Activated CD8-positive, alpha-beta memory T cell treated with anti-CD3 and anti-CD28 coated beads, Interleukin-2, amount 10 ng/mL, durations not matched to agents 7 days and 5 days (primary cell): ENCODE measurements at regions not wholly inside any gene's neighbourhood (a gene's known extent, or its start where the extent isn't known, plus 50 kb on each side); places are given as distances from the start of the nearest gene placed in this dataset.

Experiments
- ATAC-seq: fragments of 150-1000 bp; cut with Tn5 transposase; one replicate; pipeline ENCODE4 v1.10.0; 2021; ENCODE audit warnings: moderate library complexity
- CTCF ChIA-PET: fragments of 350-600 bp; sonication (Branson Sonifier 250); formaldehyde crosslinking; loops from one replicate; lab custom pipeline; 2021; ENCODE audit warnings: antibody characterized with exemption; lab: Charles Lee
- DNase-seq: peaks from one replicate; pipeline ENCODE4 v3.0.0-alpha.2; 2020
- H3K27ac Mint-ChIP-seq: one replicate; pipeline ENCODE4 v1.8.0; 2021; ENCODE audit warnings: mild to moderate bottlenecking, mixed read lengths
- H3K27me3 Mint-ChIP-seq: one replicate; pipeline ENCODE4 v1.8.0; 2021; ENCODE audit warnings: mixed read lengths
- H3K36me3 Mint-ChIP-seq: one replicate; pipeline ENCODE4 v1.8.0; 2021; ENCODE audit warnings: mild to moderate bottlenecking, mixed read lengths
- H3K4me1 Mint-ChIP-seq: one replicate; pipeline ENCODE4 v1.8.0; 2021; ENCODE audit warnings: mixed read lengths
- H3K4me3 Mint-ChIP-seq: one replicate; pipeline ENCODE4 v1.8.0; 2021; ENCODE audit warnings: mild to moderate bottlenecking, moderate library complexity, mixed read lengths
- H3K9me3 Mint-ChIP-seq: one replicate; pipeline ENCODE4 v1.8.0; 2022; ENCODE audit warnings: low read depth, mixed read lengths

DNA sequence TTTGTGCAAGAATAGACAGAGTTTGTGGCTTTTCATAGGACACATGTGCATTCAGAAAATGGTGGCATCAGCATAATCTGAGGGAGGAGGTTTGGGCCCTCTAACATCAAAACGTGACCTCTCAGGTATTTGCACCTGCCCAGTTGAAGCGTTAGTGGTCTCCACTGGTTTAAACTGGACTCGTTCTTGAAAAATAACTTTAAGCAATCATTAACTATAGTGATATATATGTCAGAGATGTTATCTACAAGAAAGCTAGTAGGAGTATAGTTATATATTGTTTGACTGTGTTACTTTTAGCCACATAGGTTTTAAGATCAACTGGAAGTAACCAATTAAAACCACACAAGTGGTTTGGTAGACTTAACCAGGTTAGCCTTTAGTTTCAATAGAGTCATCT is 607.4 kb downstream of the MAFB start:
- Mint-ChIP-seq H3K9me3 (peaks cover 3% of the 10 kb centered on the region), H3K27me3 (no peaks in the 10 kb centered on the region), H3K36me3 (no peaks in the 10 kb centered on the region), H3K4me3 (no peak overlapping the region), H3K27ac (no peak overlapping the region), H3K4me1 (no peaks in the 10 kb centered on the region)
- DNase-seq: no peak
- ATAC-seq: no peak
- CTCF ChIA-PET: no interaction called here

- ATAC-seq (no peak), DNase-seq (no peak)
- no peaks in the 10 kb centered on the region for H3K36me3 Mint-ChIP-seq
- no peak overlapping the region for H3K27ac Mint-ChIP-seq
- CTCF ChIA-PET: no interaction called here
- H3K4me3 Mint-ChIP-seq: no peak overlapping the region
- no peaks in the 10 kb centered on the region for H3K4me1 Mint-ChIP-seq
- peaks cover 3% of the 10 kb centered on the region for H3K9me3 Mint-ChIP-seq
- no peaks in the 10 kb centered on the region for H3K27me3 Mint-ChIP-seq
Measured at GRCh38 chr20:40080041-40080652, 608.9 kb downstream of the MAFB start.

DNA sequence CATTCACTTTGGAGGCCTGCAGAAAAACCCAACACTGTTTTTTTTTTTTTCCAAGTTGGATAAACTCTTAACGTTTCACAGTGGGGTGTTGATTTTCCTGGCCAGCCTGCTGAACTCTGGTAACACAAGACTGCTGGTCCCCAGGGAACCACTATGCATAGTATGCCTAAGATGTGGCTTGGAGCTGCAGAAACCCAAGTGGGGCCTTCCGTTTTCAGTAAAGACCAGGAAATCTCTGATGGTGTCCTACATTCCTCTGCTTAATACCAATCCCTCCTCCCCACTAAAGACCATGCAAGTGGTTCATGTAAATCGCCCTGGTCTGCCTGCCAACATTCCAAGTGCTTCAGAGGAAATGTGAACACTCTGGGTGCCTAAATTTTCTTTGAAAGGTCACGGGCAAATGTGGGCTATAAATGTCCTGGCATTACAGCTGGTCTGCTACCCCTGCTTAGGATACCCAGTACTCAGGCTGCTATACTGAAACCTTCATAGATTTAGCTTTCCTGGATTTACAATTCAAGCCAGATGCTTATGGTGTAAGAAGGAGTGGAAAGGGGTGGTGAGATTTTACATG is 615.4 kb downstream of the MAFB start:
- H3K27me3 Mint-ChIP-seq: no peaks in the 10 kb centered on the region
- DNase-seq (no peak), ATAC-seq (no peak)
- H3K9me3 Mint-ChIP-seq: no peaks in the 10 kb centered on the region
- CTCF ChIA-PET: no interaction called here
- H3K27ac Mint-ChIP-seq: no peak overlapping the region
- no peaks in the 10 kb centered on the region for H3K36me3 Mint-ChIP-seq
- no peak overlapping the region for H3K4me3 Mint-ChIP-seq
- no peaks in the 10 kb centered on the region for H3K4me1 Mint-ChIP-seq

- ATAC-seq: no peak
- H3K4me3 Mint-ChIP-seq: no peak overlapping the region
- DNase-seq: no peak
- H3K27me3 Mint-ChIP-seq: no peaks in the 10 kb centered on the region
- H3K27ac Mint-ChIP-seq: no peak overlapping the region
- no peaks in the 10 kb centered on the region for H3K36me3 Mint-ChIP-seq
- no peaks in the 10 kb centered on the region for H3K4me1 Mint-ChIP-seq
- H3K9me3 Mint-ChIP-seq: peaks cover 3% of the 10 kb centered on the region
- CTCF ChIA-PET: no interaction called here
Measured at GRCh38 chr20:40072907-40073306, 616.1 kb downstream of the MAFB start.

GRCh38 chr20:40056171-40056570 is 632.9 kb downstream of the MAFB start:
- H3K4me3 Mint-ChIP-seq: no peak overlapping the region
- CTCF ChIA-PET: no interaction called here
- ATAC-seq (no peak), DNase-seq (no peak)
- no peaks in the 10 kb centered on the region for H3K36me3 Mint-ChIP-seq
- peaks cover 10% of the 10 kb centered on the region for H3K9me3 Mint-ChIP-seq
- H3K4me1 Mint-ChIP-seq: no peaks in the 10 kb centered on the region
- no peak overlapping the region for H3K27ac Mint-ChIP-seq
- H3K27me3 Mint-ChIP-seq: no peaks in the 10 kb centered on the region

DNA sequence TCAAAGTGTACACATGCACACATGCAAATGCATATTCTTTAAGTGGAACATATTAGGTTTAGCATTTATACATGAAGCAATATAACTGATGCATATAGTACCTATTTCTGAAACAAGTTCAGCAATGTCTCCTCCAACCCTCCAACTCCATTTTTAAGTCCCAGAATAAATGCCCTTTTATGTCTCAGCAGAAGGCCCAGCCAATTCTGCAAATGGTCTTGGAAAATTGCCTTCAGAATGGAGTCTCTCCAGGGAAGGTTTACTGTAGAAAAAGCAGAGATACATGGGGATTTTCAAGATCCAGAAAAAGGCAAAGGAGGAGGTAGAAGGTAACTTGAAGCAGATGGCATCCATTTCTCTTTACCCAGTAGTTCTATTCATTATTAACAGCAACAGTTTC is 633.3 kb downstream of the MAFB start:
- H3K9me3 Mint-ChIP-seq: peaks cover 10% of the 10 kb centered on the region
- H3K27ac Mint-ChIP-seq: no peak overlapping the region
- DNase-seq: no peak
- no peak overlapping the region for H3K4me3 Mint-ChIP-seq
- H3K36me3 Mint-ChIP-seq: no peaks in the 10 kb centered on the region
- no peaks in the 10 kb centered on the region for H3K4me1 Mint-ChIP-seq
- CTCF ChIA-PET: no interaction called here
- ATAC-seq: no peak
- H3K27me3 Mint-ChIP-seq: no peaks in the 10 kb centered on the region

- ATAC-seq: no peak
- CTCF ChIA-PET: no interaction called here
- no peaks in the 10 kb centered on the region for H3K4me1 Mint-ChIP-seq
Measured at GRCh38 chr20:40054311-40054710, 634.7 kb downstream of the MAFB start.

GRCh38 chr20:40050596-40050995 is 638.4 kb downstream of the MAFB start:
- DNase-seq (no peak), ATAC-seq (no peak)
- Mint-ChIP-seq H3K4me1 (no peaks in the 10 kb centered on the region), H3K9me3 (no peaks in the 10 kb centered on the region), H3K36me3 (no peaks in the 10 kb centered on the region), H3K4me3 (no peak overlapping the region), H3K27me3 (no peaks in the 10 kb centered on the region), H3K27ac (no peak overlapping the region)
- CTCF ChIA-PET: no interaction called here

More at GRCh38 chr20:40054311-40054710, 634.7 kb downstream of the MAFB start:
- Mint-ChIP-seq H3K36me3 (no peaks in the 10 kb centered on the region), H3K27me3 (no peaks in the 10 kb centered on the region), H3K9me3 (peaks cover 2% of the 10 kb centered on the region), H3K27ac (no peak overlapping the region), H3K4me3 (no peak overlapping the region)
- no peak for DNase-seq

- Mint-ChIP-seq H3K36me3 (no peaks in the 10 kb centered on the region), H3K9me3 (no peaks in the 10 kb centered on the region), H3K27me3 (no peaks in the 10 kb centered on the region), H3K27ac (no peak overlapping the region), H3K4me3 (no peak overlapping the region), H3K4me1 (no peaks in the 10 kb centered on the region)
- no peak for DNase-seq
- ATAC-seq: no peak
- CTCF ChIA-PET: no interaction called here
Measured at GRCh38 chr20:40049854-40050253, 639.2 kb downstream of the MAFB start.

- H3K9me3 Mint-ChIP-seq: no peaks in the 10 kb centered on the region
- no peak for ATAC-seq
- no peak overlapping the region for H3K27ac Mint-ChIP-seq
- H3K4me3 Mint-ChIP-seq: no peak overlapping the region
- no peaks in the 10 kb centered on the region for H3K27me3 Mint-ChIP-seq
- H3K36me3 Mint-ChIP-seq: no peaks in the 10 kb centered on the region
- no peak for DNase-seq
- CTCF ChIA-PET: no interaction called here
- H3K4me1 Mint-ChIP-seq: no peaks in the 10 kb centered on the region
Measured at GRCh38 chr20:40046703-40047102, 642.3 kb downstream of the MAFB start.

GRCh38 chr20:40037511-40037910 is 651.5 kb downstream of the MAFB start:
- H3K36me3 Mint-ChIP-seq: no peaks in the 10 kb centered on the region
- H3K4me3 Mint-ChIP-seq: no peak overlapping the region
- H3K27ac Mint-ChIP-seq: no peak overlapping the region
- H3K4me1 Mint-ChIP-seq: no peaks in the 10 kb centered on the region
- H3K27me3 Mint-ChIP-seq: no peaks in the 10 kb centered on the region
- ATAC-seq: no peak
- CTCF ChIA-PET: no interaction called here
- no peak for DNase-seq
- no peaks in the 10 kb centered on the region for H3K9me3 Mint-ChIP-seq

GRCh38 chr20:40029589-40029988 is 659.4 kb downstream of the MAFB start:
- no peak overlapping the region for H3K4me3 Mint-ChIP-seq
- no peaks in the 10 kb centered on the region for H3K4me1 Mint-ChIP-seq
- DNase-seq: no peak
- ATAC-seq: no peak
- H3K9me3 Mint-ChIP-seq: peaks cover 2% of the 10 kb centered on the region
- H3K27ac Mint-ChIP-seq: no peak overlapping the region
- no peaks in the 10 kb centered on the region for H3K36me3 Mint-ChIP-seq
- CTCF ChIA-PET: no interaction called here
- no peaks in the 10 kb centered on the region for H3K27me3 Mint-ChIP-seq

DNA sequence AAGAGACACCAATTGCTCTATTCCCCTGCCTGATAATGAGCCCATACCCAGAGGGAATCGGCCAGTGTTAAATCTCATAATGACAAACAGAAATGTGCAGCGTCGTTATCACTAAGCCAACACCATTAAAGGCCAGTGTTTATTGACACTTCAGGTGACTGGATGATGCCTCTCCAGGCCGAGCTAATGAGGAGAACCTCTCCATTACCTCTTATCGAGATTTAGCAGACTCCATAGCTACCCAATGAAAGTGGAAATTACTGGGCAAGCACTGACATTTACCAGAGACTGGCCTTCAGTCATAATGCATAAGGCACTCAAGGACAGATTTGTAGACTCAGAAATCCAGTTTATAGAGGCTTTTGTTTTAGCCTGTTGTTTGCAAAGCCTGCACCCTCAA is 669.5 kb downstream of the MAFB start:
- H3K4me1 Mint-ChIP-seq: no peaks in the 10 kb centered on the region
- no peaks in the 10 kb centered on the region for H3K9me3 Mint-ChIP-seq
- ATAC-seq: no peak
- no peaks in the 10 kb centered on the region for H3K36me3 Mint-ChIP-seq
- no peaks in the 10 kb centered on the region for H3K27me3 Mint-ChIP-seq
- no peak for DNase-seq
- H3K27ac Mint-ChIP-seq: no peak overlapping the region
- no peak overlapping the region for H3K4me3 Mint-ChIP-seq
- CTCF ChIA-PET: no interaction called here

DNA sequence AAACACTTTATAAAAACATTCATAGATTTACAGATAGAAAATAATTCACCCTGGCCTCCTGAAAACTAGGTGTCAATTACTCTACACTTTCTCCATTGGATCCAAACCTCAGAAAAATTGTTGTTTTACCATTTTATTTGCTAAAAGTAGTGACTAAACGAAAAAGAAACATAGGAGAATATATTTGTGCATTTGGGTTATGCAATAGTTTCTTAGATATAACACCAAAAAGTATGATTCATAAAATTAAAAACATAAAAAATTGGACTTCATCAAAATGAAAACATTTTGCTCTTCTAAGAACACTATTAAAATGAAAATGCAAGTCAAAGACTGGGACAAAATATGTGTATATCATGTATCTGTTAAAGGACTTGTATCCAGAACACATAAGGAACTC is 671.3 kb downstream of the MAFB start:
- DNase-seq (no peak), ATAC-seq (no peak)
- Mint-ChIP-seq H3K4me3 (no peak overlapping the region), H3K27ac (no peak overlapping the region), H3K4me1 (no peaks in the 10 kb centered on the region), H3K9me3 (no peaks in the 10 kb centered on the region), H3K36me3 (no peaks in the 10 kb centered on the region), H3K27me3 (no peaks in the 10 kb centered on the region)
- CTCF ChIA-PET: no interaction called here

DNA sequence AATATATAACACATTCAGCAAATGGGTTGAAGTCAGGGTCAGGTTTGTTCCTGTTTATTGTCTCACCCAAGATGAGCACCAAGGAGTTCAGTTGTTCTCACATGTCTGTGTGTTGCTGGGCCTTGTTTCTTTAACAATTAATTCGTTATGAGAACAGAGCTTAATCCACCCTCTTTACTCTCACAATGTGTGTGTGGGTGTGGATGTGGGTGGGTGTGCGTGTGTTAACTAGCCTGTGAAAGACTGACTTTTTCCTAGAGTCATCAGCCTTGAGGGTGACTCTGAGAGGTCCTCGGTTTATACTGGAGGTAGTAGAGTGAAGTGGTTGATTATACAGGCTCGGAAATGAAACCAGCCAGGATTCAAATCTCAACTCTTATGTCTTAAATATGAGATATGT is 672.1 kb downstream of the MAFB start:
- no peaks in the 10 kb centered on the region for H3K27me3 Mint-ChIP-seq
- H3K4me1 Mint-ChIP-seq: no peaks in the 10 kb centered on the region
- CTCF ChIA-PET: no interaction called here
- H3K9me3 Mint-ChIP-seq: no peaks in the 10 kb centered on the region
- H3K27ac Mint-ChIP-seq: no peak overlapping the region
- H3K4me3 Mint-ChIP-seq: no peak overlapping the region
- no peaks in the 10 kb centered on the region for H3K36me3 Mint-ChIP-seq
- no peak for ATAC-seq
- DNase-seq: no peak
